ENCODE measurements at regions not wholly inside any gene's neighbourhood (a gene's known extent, or its start where the extent isn't known, plus 50 kb on each side); places are given as distances from the start of the nearest gene placed in this dataset.
A peak's percentile ranks its signal among the peaks of the same experiment; 100 is the strongest.

DNA sequence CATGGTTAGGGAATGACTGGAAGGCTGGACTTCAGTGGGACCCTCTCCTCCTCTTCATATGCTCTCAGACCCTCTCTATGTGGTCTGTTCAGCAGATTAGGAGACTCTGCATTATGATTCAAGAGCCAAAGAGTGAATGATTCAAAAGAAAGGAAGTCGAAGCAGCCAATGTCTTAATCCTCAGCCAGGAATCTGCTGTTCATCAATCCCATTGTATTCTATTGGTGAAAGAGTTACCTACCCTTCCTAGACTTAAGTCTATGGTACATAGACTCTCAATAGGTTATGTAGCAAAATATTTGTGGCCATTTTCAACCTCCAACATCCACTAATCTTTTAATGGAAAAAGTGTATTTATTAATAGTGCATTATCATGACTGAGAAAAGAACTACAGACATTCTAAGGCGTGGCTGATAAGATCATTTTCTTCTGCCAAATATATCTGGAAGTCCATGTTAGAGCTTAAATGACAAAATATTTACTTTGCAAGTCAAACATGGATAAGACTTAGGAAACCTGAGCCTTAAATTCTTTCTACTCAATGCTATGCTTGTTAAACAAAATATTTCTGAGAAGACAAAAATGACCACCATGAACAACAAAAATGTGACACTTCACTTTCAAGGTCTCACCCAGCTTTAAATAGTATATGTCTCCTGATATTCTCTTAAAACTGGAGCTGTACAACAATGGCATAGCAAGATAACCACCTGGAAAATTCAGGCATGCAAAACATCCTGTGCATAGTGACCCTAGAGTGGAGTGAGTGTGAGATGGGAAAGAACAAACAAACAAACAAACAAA is 1100.6 kb downstream of the GALC start (continued):
- TF ChIP-seq MXD1 (CRISPR knock-in tag; IDR thresholded peaks at IDR 0.05) = no peak
- TF ChIP-seq NCOA2 (CRISPR knock-in tag; IDR thresholded peaks at IDR 0.05) = peak; percentile 96
- TF ChIP-seq ZFP41 (CRISPR knock-in tag; IDR thresholded peaks at IDR 0.05; ENCODE audit: borderline replicate concordance) = no peak
- no peak for TF ChIP-seq ZNF629 (CRISPR knock-in tag; conservative IDR thresholded peaks at IDR 0.05)
- no peak for TF ChIP-seq SNAPC2 (CRISPR knock-in tag; IDR thresholded peaks at IDR 0.05)
- no peak for TF ChIP-seq JARID2 (CRISPR knock-in tag; IDR thresholded peaks at IDR 0.05; ENCODE audit: insufficient replicate concordance)
- TF ChIP-seq, protein P1, sequence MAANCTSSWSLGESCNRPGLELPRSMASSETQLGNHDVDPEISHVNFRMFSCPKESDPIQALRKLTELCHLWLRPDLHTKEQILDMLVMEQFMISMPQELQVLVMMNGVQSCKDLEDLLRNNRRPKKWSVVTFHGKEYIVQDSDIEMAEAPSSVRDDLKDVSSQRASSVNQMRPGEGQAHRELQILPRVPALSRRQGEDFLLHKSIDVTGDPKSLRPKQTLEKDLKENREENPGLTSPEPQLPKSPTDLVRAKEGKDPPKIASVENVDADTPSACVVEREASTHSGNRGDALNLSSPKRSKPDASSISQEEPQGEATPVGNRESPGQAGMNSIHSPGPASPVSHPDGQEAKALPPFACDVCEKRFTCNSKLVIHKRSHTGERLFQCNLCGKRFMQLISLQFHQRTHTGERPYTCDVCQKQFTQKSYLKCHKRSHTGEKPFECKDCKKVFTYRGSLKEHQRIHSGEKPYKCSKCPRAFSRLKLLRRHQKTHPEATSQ (CRISPR knock-in tag; IDR thresholded peaks at IDR 0.05; ENCODE audit: borderline replicate concordance) = no peak
- TF ChIP-seq TEAD3 (CRISPR knock-in tag; optimal IDR thresholded peaks at IDR 0.05; ENCODE audit: borderline replicate concordance) = peak; percentile 24
- no peak for TF ChIP-seq ZNF143 (CRISPR knock-in tag; IDR thresholded peaks at IDR 0.05)
- TF ChIP-seq ZNF225 (CRISPR knock-in tag; IDR thresholded peaks at IDR 0.05) = no peak
- peak; percentile 44; the same call in 1 of the 2 replicates for TF ChIP-seq ZNF503 (CRISPR knock-in tag; IDR thresholded peaks at IDR 0.05)
- no peak for TF ChIP-seq MAF1 (CRISPR knock-in tag; IDR thresholded peaks at IDR 0.05; ENCODE audit: borderline replicate concordance)
- peak; percentile 20; the same call in 1 of the 2 replicates for TF ChIP-seq SP5 (CRISPR knock-in tag; IDR thresholded peaks at IDR 0.05; ENCODE audit: borderline replicate concordance, low read depth)
- TF ChIP-seq HDAC2 (CRISPR knock-in tag; IDR thresholded peaks at IDR 0.05) = peak; percentile 55
- TF ChIP-seq, protein P2, sequence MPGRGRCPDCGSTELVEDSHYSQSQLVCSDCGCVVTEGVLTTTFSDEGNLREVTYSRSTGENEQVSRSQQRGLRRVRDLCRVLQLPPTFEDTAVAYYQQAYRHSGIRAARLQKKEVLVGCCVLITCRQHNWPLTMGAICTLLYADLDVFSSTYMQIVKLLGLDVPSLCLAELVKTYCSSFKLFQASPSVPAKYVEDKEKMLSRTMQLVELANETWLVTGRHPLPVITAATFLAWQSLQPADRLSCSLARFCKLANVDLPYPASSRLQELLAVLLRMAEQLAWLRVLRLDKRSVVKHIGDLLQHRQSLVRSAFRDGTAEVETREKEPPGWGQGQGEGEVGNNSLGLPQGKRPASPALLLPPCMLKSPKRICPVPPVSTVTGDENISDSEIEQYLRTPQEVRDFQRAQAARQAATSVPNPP (CRISPR knock-in tag; IDR thresholded peaks at IDR 0.05) = no peak
- TF ChIP-seq MAFG (CRISPR knock-in tag; IDR thresholded peaks at IDR 0.05) = no peak
- no peak for TF ChIP-seq ZSCAN25 (CRISPR knock-in tag; IDR thresholded peaks at IDR 0.05)
- TF ChIP-seq RFX3 (CRISPR knock-in tag; IDR thresholded peaks at IDR 0.05) = no peak
- TF ChIP-seq JUND (CRISPR knock-in tag; IDR thresholded peaks at IDR 0.05) = no peak
- TF ChIP-seq DNMT3B (CRISPR knock-in tag; conservative IDR thresholded peaks at IDR 0.05) = no peak
- TF ChIP-seq TGIF2 (CRISPR knock-in tag; IDR thresholded peaks at IDR 0.05) = no peak
- no peak for TF ChIP-seq HOXA5 (CRISPR knock-in tag; IDR thresholded peaks at IDR 0.05)
- TF ChIP-seq ESRRA (CRISPR knock-in tag; IDR thresholded peaks at IDR 0.05; ENCODE audit: low read depth) = no peak
- no peak for TF ChIP-seq PHF5A (CRISPR knock-in tag; IDR thresholded peaks at IDR 0.05; ENCODE audit: low read depth, unreplicated experiment)
- TF ChIP-seq ZNF121 (CRISPR knock-in tag; IDR thresholded peaks at IDR 0.05) = no peak
- no peak for TF ChIP-seq CENPT (CRISPR knock-in tag; IDR thresholded peaks at IDR 0.05; ENCODE audit: low read depth)
- no peak for TF ChIP-seq ZZZ3 (CRISPR knock-in tag; IDR thresholded peaks at IDR 0.05; ENCODE audit: borderline replicate concordance)
- TF ChIP-seq DRAP1 (CRISPR knock-in tag; IDR thresholded peaks at IDR 0.05) = no peak
